ENCODE measurements at regions not wholly inside any gene's neighbourhood (a gene's known extent, or its start where the extent isn't known, plus 50 kb on each side); places are given as distances from the start of the nearest gene placed in this dataset.
"Not testable (repeated sequence)": the region's sequence is repeated elsewhere in the genome, so short reads cannot be mapped to it uniquely, and the experiment has no call there.

DNA sequence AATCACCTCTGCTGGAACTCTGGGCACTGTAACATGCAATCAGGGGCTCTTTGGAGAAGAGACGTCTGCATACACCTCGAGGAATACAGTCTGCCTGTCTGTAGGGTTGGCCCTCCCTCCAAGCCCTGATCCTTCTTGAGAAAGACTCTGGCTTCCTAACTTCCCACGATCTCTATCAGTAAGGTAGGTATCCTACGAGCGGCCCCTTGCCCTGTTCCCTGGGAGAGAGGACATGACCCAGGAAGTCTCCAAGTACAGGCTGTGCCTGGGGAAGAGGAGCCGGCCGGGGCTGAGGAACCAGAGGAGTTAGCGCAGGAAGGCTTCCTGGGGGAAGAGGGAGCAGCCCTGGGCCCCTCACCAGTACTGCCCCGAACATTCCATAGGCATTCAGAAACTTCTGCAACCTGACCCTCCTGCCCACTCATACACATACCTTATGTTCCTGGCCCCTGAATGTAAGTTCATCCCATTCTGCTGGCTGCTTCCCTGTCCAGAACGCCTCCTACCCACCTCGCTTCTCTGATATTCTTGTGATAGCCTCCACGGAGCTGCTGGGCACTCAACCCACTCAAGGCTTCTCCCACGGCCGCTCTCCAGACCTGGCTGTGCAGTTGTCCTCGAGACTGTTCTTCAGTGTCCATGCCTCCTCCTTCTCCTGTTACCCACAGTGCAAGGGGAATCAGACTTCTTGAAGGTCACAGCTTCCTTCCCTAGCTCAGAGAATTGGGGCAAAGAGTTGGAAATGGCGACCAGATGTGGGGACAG lies 116.1 kb downstream of the CYP26B1 start:
- DNase-seq (ENCODE audit: low read depth in 2 of 2), result no peak

DNA sequence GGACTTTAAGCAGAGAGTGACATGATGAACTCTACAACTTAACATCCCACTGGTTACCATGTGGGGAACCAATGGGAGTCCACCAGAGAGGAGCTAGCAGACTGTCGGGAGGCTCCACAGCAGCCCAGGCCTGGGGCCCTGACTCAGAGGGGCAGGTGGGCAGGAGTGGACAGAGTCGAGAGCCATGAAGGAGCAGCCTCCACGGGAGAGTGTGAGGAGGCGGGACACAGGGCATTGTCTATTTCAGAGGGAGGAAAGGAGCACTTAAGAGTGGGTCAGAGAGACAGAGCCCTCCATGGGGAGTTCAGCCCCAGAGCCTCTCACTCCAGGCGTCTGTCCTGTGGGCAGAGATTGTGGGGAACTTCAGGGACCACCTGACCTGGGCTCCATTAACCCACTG lies 118.7 kb downstream of the CYP26B1 start:
- DNase-seq (ENCODE audit: low read depth in 2 of 2), result no peak

DNA sequence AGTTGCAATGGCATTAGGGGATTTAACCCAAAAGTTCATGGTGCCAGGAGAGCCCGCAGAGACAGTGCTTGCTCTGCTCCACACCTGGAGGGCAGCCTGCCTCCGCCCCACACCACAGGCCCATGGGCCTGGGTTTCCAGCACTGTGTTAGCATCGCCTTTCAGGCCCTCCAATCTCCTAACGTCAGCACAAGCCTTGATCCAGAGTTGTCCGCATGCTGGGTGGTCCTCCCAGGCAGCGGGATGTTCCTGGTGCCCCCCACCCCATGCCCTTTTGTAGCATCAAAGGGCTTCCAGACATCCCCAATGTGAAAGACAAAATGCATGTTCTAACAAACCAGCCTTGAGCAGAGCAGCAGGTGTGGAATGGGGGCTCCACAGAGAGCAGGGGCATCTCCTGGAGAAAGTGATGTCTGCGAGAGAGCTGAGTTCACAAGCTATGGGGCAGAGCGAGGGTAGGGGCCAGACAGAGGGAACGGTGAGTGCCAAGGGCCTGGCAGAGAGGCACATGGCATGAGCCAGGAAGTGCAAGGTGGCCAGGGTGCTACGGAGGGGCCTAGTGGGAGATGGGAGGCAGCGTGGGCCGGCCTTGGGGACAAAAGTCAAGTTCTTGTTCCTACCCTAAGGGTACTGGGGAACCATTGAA lies 119.2 kb downstream of the CYP26B1 start:
- no peak for DNase-seq (ENCODE audit: low read depth in 2 of 2)

DNA sequence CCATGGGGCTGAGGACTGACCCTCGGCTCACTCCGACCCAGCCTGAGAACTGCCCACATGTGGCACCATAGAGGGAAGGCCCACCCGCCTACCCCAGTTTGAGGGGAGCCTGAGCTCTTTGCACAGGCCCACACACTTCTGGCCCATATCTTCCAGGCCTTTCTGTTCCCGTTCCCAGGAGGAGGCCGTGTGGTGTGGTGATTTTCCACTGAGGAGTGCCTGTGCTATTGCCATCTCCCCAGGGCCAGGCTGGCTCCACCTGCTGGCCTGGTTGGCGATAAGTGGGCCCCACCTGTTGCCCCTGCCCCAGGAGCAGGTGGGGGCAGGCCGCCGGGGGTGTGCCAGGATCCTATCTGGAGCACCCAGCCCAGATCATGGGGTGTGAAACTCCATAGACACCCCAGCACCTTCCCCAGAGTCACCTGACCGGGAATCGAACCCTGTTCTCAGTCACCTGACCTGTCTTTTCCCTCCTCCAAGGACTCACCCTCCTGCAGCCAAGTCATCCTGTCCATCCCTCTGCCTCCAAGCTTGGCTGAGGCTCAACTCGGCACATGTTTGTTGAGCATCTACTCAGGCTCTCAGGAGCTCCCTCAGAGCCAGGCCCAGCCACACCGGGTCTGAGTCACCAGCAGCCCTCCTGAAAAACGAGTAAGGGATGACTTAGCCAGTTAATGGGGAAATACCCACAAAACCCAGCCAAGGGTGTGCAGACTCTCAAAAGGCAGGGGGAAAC lies 120.1 kb downstream of the CYP26B1 start:
- DNase-seq (ENCODE audit: low read depth in 2 of 2), result no peak

DNA sequence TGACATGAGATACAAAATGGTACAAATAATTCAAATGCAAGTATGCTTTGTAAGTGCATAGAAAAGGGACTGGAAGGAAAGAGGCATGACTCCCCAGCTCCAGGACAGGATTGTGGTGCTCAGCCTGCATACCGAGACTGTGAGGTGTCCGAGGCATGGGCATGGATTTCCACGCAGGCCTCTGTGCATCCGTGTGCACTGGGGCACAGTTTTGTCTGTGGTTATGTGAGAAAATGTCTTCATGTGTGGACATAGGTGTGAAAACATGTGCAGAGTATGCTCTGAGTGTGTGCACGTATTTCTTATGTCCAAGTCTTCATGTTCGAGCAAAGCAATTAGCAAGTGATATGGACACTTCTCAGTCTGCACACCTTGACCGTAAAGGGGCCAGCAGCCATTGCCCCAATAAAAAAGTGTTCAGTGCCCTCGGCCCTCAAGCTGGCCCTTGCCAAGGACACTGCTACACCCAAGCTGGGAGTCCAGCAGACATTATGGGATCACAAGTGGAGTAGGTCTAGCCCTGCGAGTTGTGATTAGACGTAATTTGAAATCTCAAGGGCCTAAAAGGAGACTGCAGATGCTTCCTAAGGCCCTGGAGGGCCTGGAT lies 120.7 kb downstream of the CYP26B1 start:
- DNase-seq (ENCODE audit: low read depth in 2 of 2), result no peak

DNA sequence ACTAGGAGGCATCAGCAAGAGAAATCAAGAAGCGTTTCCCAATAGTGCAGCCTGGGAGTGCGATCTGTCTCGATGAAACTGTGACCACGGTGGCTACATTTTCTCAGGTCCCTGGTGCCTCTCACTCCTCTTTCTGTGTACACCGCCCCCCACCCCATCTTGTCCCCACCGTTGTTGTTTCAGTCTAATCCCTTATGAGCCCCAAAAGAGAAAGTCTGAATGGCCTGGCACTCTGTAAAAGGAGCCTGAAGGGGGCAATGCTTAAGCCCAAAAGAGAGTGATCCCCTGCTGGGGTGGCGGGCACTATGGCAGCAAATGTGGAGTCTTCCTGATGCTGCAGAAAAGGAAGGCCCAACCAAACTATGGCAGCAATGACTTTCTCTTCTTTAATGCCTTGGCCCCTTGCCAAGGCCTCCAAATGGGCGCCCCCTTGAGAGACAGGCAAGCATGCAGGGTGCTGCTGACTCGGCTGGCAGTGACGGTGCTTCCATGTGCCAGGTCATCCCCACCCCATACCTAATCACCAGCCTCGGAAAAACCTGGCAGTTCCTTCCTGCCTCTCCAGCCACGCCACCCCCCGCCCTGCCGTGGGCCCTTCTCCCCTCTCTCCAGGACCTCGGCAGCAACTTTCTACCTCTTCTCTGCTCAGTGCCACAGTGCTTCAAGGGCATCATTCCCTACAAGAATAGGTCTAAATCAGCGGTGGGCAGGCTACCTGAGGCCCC lies 123.0 kb downstream of the CYP26B1 start:
- no peak for DNase-seq (ENCODE audit: low read depth in 2 of 2)

DNA sequence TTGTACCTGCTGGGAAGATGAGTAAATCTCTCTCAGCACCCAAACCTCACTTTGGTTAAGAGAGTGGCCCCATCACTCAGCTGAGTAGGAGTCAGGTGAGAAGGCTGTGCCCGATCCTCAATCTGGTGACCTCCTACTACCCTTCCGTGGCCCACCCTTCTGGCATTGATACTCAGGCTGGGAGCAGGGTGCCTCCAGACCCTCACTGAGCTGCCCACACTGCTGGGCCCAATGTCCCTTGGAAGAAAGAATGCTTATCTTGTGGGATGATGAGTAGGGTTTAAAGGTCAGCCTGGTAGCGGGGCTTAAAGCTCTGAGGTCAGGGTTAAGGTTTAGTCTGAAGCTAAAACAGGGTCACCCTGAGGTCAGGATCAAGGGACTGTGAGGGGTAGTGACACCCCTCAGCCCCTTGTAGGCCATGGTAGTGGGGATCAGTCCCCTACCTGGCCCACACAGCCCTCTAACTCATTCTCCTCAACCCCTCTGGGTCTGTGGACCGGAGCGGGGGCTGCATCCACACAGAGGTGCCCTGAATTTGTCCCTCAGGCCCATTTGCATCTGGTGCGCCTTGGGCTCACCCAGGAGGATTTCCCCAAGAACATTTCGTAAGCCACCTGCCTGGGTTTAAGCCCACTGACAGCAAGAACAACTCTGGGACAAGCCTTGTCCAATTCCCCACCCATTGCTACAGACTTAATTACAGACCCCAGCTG lies 123.8 kb downstream of the CYP26B1 start:
- no peak for DNase-seq (ENCODE audit: low read depth in 2 of 2)

DNA sequence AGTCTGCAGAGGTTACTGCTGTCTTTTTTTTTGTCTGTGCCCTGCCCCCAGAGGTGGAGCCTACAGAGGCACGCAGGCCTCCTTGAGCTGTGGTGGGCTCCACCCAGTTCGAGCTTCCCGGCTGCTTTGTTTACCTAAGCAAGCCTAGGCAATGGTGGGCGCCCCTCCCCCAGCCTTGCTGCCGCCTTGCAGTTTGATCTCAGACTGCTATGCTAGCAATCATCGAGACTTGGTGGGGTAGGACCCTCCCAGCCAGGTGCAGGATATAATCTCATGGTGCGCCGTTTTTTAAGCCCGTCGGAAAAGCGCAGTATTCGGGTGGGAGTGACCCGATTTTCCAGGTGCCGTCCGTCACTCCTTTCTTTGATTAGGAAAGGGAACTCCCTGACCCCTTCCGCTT lies 126.3 kb downstream of the CYP26B1 start:
- not testable (repeated sequence) for DNase-seq (ENCODE audit: low read depth in 2 of 2)

DNA sequence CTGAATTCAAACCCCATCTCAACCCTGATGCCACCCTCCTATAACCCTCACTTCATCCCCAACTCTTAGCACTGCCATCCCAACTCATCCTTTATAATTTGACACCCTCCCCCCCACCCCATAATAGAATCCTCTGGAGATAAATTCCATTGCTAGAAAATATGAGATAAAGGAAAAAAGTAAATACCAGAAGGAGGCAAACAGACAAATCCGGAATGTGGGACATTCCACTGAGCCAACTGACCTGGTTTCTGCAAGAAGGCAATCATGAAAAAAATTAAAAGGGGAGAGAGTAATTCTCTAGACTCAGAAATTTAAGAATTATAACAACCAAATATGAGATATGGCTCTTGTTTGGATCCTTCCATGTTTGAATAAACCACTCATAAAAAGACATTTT lies 132.4 kb downstream of the CYP26B1 start:
- no peak for DNase-seq (ENCODE audit: low read depth in 2 of 2)

DNA sequence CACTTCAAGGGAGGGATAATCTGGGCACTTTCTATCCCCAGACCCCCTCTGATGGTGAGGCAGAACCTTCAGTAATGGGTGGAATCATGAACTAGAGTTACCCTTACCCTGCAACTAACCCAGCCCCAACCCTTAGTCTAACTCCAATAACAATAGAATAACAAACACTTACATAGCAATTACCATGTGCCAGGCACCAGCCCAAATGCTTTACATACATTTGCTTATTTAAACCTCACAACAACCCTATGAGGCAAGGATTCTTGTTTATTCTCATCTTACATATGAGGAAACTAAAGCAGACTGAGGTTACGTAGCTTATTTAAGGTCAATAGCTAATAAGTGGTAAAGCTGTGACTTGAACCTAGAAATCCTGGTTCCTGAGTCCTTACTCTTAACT lies 132.8 kb downstream of the CYP26B1 start:
- DNase-seq (ENCODE audit: low read depth in 2 of 2), result no peak

DNA sequence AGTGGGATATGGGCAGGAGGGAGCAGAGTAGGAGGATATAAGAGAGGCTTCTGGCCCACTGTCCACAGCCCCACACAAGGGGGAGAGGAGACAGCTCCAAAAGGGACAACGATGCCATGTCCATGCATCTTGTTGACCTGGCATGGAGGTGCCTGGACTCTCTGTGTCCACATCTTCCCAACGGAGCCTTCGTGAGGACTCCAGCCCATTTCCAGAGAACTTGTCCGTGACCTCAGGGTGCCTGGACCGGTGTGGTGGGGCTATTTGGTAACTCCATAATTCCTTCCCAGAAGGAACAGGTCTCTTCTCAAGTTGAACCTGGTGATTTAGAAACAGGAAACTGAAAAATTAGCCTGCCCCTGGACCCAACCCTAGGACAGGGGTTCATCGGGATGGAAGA lies 133.9 kb downstream of the CYP26B1 start:
- DNase-seq (ENCODE audit: low read depth in 2 of 2), result no peak

DNA sequence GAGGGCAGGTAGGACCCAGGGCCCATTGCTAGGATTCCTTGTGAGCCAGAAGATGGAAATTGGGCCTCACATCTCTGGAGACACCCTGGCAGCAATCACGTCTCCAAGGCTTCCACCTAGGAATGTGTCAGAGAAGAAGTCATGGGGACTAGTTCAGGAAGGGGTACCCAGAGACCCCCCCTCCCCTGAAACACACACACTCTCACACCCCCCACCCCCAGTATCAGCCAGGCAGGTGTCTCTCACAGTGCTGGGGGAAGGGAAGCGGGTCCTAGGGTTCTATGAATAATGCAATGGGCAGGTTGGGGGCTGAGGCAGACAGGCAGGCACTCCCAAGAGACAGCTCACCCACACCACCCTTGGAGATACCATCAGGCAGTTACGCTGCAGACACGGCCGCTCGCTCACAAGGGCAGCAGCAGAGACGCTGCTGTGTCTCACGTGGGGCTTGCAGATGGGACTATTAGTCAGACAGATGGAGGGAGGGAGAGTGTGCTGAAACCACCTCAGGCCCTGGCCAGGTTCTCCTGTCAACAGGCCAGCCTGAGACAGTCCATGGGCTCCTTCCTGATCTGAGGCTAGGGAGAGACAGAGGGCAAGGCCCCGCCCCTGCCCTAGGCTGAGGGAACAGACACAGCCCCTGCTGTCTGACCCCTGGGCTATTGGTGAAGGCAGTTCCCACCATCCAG lies 134.6 kb downstream of the CYP26B1 start:
- no peak for DNase-seq (ENCODE audit: low read depth in 2 of 2)

DNA sequence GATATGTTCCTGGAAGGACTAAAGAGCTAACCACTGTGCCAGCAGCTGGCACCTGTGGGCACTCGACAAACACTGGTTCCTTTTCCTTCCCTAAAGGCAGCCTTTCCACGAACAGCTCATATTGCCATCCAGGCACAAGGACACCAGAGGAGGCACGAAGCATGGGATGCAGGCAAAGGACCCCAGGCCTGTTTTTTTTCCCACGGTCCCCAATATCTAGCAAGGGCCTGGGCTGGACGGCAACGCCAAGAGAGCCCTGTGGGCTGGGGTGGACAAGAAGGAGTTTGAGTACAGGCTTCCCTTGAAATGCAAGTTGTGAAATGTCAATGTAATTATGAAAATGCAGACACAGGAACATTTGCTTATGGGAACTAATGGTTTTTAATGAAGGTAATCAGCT lies 135.9 kb downstream of the CYP26B1 start:
- no peak for DNase-seq (ENCODE audit: low read depth in 2 of 2)

DNA sequence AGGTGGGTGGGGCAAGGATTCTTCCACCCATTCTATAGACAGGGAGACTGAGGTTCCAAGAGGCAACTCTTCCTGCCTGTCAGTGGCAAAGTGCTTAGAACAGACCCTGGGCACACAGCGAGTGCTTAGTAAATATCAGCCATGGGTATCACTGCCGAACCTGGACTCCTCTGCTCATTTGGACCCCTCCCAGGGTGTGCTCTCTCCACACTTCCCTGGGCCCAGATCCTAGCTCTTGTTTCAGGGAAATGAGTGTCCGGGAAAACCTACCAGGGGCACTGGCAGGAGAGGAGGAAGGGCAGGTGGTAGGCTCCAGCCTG lies 136.3 kb downstream of the CYP26B1 start:
- DNase-seq (ENCODE audit: low read depth in 2 of 2), result no peak

DNA sequence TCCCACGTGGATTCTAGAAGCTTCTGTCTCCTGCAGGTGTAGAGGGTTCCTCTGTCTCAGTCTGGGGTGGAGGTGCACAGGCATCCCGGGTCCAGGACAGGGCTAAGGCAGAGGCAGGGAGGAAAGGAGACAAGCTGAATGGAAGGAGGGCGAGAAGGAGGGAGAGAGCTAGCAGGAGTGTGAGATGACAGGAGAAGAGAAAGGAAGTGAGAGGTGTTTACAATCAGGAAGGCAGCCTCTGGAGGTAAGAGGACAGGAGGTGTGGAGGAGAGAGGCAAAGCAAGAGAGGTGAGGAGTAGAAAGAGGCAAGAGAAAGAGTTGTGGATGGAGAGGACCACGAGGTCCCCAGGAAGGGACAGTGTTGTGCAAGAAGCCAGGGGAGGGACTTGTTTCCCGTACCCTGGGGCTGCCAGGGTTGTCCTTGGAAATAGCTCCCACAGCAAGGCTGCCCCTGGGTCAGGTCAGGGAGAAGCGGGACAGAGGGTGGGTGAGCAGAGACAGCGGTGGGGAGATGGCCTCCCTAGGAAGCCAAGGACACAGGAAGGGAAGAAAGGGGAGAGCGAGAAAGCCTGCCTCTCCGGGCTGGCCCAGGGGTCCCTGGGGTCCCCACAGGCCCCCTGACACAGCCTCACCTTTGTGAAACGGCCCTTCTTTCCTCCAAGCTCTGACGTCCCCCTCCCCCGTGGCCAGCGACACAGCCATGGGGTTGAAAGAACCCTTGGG lies 136.9 kb downstream of the CYP26B1 start:
- no peak for DNase-seq (ENCODE audit: low read depth in 2 of 2)

DNA sequence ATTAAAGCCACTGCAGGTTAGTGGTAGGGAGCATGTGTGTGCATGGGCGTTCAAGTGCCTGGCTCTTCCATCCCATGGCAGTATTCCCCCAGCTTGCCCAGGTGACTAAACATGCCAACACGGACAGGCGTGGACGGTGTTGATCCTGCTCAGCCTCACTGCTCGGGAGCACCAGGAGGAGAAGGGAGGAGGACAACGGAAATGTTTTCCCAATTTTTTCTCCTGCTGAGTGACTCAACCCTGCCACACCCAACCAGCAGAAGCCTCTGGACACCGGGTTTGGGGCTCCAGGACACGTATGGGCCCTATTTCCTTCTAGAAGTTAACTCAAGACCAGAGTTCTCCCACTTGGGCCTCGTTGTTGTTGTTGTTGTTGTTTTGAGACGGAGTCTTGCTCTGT lies 139.1 kb downstream of the CYP26B1 start:
- no peak for DNase-seq (ENCODE audit: low read depth in 2 of 2)

DNA sequence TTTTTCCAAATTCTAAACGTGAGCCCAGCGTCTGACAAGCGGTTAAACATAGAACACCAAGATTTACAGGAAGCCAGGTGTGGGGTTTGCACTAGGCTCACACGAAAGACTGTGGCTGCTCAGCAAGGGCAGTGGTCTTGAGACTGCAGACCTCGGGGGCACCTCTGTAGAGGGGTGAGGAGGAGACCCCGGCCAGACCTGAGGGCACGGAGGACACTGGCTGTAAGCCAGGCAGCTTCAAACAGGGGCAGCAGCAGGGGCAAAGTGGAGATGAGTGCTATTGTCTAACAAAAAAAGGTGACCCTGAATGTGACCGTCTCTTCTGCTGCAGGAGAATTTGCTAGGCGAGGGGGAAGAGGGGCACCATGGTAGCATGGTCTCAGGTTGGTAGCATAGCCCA lies 140.3 kb downstream of the CYP26B1 start:
- DNase-seq (ENCODE audit: low read depth in 2 of 2), result no peak

DNA sequence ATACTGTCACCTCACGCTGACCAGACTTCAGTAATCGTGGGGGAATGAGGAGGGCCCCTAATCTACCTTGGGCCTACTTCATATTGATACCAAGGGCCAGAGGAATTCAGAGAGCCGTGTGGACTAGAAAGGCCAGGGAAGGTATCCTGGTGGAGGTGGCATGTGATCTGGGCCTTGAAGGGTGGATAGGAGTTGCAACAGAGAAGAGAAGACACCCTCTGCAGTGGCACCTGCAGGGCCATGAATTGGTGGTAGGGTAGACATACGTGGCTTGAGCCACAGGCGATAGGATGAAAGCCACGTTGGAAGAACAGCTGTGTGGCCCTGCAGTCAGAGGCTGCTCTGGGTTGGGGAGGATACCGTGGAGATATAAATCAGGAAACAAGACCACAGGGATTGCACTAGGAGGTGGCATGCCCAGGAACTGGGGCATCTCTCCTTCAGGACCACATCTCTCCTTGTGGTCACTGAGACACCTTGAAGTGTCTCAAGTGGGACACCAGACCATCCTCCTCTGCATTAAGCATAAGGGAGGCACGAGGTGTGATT lies 141.4 kb downstream of the CYP26B1 start:
- no peak for DNase-seq (ENCODE audit: low read depth in 2 of 2)

DNA sequence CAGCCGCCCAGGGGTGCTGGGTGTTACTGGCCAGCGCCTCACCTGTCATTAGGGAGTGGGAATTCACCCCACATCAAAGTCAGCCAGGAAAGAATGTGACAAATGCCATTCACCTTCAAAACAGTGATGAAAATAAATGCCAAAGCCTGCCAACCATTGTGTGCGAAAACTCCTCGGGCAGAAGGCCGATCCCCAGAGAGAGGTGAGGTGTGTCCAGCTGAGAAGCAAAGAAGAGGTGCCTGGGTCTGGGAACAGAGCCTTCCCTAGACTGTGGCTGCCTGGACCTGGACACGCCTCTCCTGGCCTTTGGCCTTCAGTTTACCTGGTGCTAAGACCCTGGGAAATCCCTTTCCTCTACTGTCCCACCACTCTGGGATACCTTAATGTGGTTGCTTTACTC lies 142.7 kb downstream of the CYP26B1 start:
- DNase-seq (ENCODE audit: low read depth in 2 of 2), result no peak

Data from stimulated activated CD8-positive, alpha-beta memory T cell treated with anti-CD3 and anti-CD28 coated beads, Interleukin-7, amount 100 ng/mL, for 1 hour (primary cell).